Retinal pigment epithelial cell (primary cell): ENCODE measurements at regions not wholly inside any gene's neighbourhood (a gene's known extent, or its start where the extent isn't known, plus 50 kb on each side); places are given as distances from the start of the nearest gene placed in this dataset.
"Not testable (repeated sequence)": the region's sequence is repeated elsewhere in the genome, so short reads cannot be mapped to it uniquely, and the experiment has no call there.

ENCODE experiments used
- DNase-seq: peaks from one replicate; pipeline ENCODE4 v3.0.0-alpha.2; 2010; ENCODE audit warnings: low read depth
- H3K4me3 ChIP-seq: 2 replicates; pipeline ENCODE4 v1.5.1; 2011; ENCODE audit warnings: mild to moderate bottlenecking, low read length, control low read depth, moderate library complexity
- CTCF ChIP-seq: conservative IDR thresholded peaks from 2 replicates; pipeline ENCODE4 v1.5.1; 2011; ENCODE audit warnings: low read depth, low read length, control low read depth, inconsistent platforms

DNA sequence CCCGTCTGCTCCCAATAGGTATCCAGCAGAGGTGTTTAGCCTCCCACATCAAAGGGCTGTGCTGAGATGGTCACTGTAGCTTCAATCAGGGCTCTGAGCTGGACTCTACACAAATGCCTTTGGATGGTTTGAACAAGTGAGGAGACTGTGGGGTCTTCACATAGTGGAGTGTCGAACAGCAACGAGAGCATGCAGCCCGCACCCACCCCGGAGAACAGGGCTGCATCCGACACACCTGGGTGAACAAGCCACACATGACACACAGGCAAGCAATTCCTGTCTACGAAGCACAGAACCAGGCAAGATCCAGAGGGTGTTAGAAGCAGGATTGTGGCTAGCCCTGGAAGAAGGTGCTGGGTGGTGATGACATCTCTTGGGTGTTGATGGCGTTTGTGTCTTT is 58.0 kb upstream of the FGF3 start:
- no peak for TF ChIP-seq CTCF
- no peak for DNase-seq
- H3K4me3 ChIP-seq, result no peak overlapping the region

- not testable (repeated sequence) for H3K4me3 ChIP-seq, DNase-seq
Measured at GRCh38 chr11:69877704-69878103, 58.5 kb upstream of the FGF3 start.

- no peak for DNase-seq
- no peak for TF ChIP-seq CTCF
- H3K4me3 ChIP-seq, result no peak overlapping the region
Measured at GRCh38 chr11:69878144-69878883, 59.1 kb upstream of the FGF3 start.

DNA sequence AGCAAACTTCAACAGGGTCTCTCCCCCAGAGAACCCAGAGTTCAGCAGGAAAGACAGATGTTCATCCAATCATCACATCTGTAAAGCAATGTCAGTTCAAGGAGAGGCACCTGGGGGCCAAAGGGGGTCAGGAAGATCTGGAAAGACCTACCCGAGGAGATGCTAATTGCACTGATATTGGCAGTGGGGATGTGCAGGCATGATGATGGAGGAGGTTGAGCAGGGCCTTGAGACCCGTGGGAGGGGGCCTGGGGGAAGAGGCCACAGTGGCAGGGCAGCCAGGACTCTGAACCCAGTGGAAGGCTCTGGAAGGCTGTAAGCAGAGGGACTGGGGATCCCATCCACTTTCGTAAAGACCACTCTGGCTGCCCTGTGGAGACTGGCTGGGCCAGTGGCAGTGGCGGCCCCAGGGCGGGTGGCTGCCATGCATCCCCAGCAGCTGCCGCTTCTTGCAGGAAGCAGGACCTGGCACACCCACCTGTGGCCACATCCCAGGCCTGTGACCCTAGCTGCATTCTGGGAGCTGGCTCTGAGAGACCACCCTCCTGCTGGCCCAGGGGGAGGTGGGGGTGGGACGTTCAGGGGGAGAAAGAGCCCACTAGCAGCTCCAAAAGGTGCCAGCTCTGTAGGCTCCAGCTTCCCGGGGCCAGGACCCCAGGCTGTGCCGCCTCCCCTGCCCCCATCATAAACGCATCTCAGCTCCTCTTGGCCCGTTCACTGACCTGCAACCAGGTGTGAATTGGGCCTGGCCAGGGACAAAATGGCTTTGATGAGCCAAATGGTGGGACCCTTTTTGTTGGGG is 59.9 kb upstream of the FGF3 start:
- DNase-seq, result no peak
- no peak for TF ChIP-seq CTCF
- H3K4me3 ChIP-seq, result no peak overlapping the region

- DNase-seq, result no peak
- TF ChIP-seq CTCF, result no peak
- H3K4me3 ChIP-seq, result no peak overlapping the region
Measured at GRCh38 chr11:69879729-69880005, 60.5 kb upstream of the FGF3 start.

- no peak for DNase-seq
- no peak for TF ChIP-seq CTCF
Measured at GRCh38 chr11:69880041-69880825, 61.0 kb upstream of the FGF3 start.

DNA sequence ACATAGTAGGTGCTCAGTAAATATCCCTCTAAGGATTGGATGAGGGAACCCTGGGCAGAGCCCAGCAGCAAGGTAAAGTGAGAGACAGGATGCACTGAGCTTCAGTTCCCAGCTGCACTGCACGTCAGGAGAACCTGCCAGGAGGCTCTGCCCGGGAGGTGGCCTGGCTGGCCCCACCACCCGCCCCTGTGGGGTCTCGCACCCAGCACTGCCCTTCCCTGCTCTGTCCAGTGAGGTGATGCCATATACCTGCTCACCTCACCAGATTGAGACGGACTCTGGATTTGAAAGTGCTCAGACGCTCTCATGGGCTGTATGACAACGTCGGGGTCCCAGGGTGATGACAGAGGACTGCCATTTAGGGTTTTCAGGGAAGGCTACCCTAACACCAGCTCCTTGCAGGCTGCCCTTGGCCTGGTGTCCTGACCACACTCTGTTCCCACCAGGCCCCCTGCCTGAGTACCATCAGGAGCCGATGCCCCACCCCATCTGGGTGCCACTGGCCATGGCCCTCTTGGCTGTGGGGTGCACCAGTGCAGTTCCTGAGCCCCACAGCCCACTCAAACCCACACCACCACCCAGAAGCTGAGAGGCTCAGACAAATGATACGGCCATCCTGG is 61.7 kb upstream of the FGF3 start:
- no peak for TF ChIP-seq CTCF
- DNase-seq, result no peak
- H3K4me3 ChIP-seq, result no peak overlapping the region

More at GRCh38 chr11:69880041-69880825, 61.0 kb upstream of the FGF3 start:
- H3K4me3 ChIP-seq, result no peak overlapping the region
